Tibial nerve (tissue), 4 donors: ENCODE measurements at regions not wholly inside any gene's neighbourhood (a gene's known extent, or its start where the extent isn't known, plus 50 kb on each side); places are given as distances from the start of the nearest gene placed in this dataset.

Experiments used
- CTCF ChIP-seq, 5 experiments: fragments of 200-600 bp in 3 of 5; fragments of 450-650 bp in 2 of 5; sonication (generic) in 3 of 5; IDR thresholded peaks; one replicate each; pipeline ENCODE4 v1.5.1; 2016 to 2019; ENCODE audit warnings: antibody characterized with exemption in 5 of 5, mild to moderate bottlenecking in 3 of 5, moderate library complexity in 2 of 5
- EP300 ChIP-seq, 2 donors: sonication (generic); formaldehyde crosslinking; IDR thresholded peaks; one replicate each; pipeline ENCODE4 v1.6.1; 2017; ENCODE audit warnings: antibody characterized with exemption in 2 of 2, mild to moderate bottlenecking in 1 of 2

DNA sequence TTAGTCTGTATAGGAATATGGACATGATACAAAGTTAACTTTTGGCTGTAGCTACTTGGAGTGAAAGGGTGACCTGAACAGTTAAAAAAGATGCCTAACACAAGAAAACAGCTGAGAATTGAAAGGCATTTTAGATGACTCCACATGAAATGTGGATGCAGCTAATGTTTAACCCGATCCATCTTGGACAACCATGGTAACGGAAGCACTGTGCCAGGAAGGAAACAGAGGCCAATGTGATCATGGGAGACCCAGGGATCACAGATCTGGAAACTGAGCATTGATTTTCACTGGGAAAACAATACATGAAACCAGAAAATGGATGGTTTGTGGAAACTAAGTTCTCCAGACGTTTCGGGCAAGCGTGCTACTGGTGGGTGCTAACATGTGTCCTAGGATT is 669.1 kb downstream of the GALR1 start:
- no peak for TF ChIP-seq CTCF (IDR thresholded peaks at IDR 0.05)
- no peak for TF ChIP-seq EP300 (IDR thresholded peaks at IDR 0.05)
